Mesothelial cell of epicardium (in vitro differentiated cells): ENCODE measurements at regions not wholly inside any gene's neighbourhood (a gene's known extent, or its start where the extent isn't known, plus 50 kb on each side); places are given as distances from the start of the nearest gene placed in this dataset.

ENCODE experiments used
- DNase-seq, 2 experiments: peaks; one replicate each; pipeline ENCODE4 v3.0.0; 2021; ENCODE audit warnings: low spot score in 2 of 2; ENCODE audit not compliant: unreplicated experiment in 2 of 2
- H3K27ac Mint-ChIP-seq: 2 replicates; pipeline ENCODE4 v1.8.0; 2021; ENCODE audit warnings: mixed read lengths
- H3K27me3 Mint-ChIP-seq: 2 replicates; pipeline ENCODE4 v1.8.0; 2021; ENCODE audit warnings: low read depth, mixed read lengths
- H3K36me3 Mint-ChIP-seq: 2 replicates; pipeline ENCODE4 v1.8.0; 2021; ENCODE audit warnings: mixed read lengths
- H3K4me1 Mint-ChIP-seq: 2 replicates; pipeline ENCODE4 v1.8.0; 2021; ENCODE audit warnings: mixed read lengths
- H3K4me3 Mint-ChIP-seq: 2 replicates; pipeline ENCODE4 v1.8.0; 2021; ENCODE audit warnings: mild to moderate bottlenecking, moderate library complexity, mixed read lengths
- H3K9me3 Mint-ChIP-seq: 2 replicates; pipeline ENCODE4 v1.8.0; 2021; ENCODE audit warnings: mixed read lengths
- CTCF ChIP-seq: fragments of 200-600 bp; sonication (generic); IDR thresholded peaks from one replicate; pipeline ENCODE4 v1.5.0; 2021; ENCODE audit warnings: antibody characterized with exemption; ENCODE audit not compliant: unreplicated experiment

- H3K27me3 Mint-ChIP-seq, result no peaks in the 10 kb centered on the region
- DNase-seq, result no peak
- H3K4me1 Mint-ChIP-seq, result peaks cover 13% of the 10 kb centered on the region
- peak overlapping the region; percentile 45 for H3K27ac Mint-ChIP-seq
- TF ChIP-seq CTCF, result no peak
- H3K36me3 Mint-ChIP-seq, result no peaks in the 10 kb centered on the region
- H3K4me3 Mint-ChIP-seq, result no peak overlapping the region
- no peaks in the 10 kb centered on the region for H3K9me3 Mint-ChIP-seq
Measured at GRCh38 chr9:27766073-27766835, 193.0 kb upstream of the C9orf72 start.

- Mint-ChIP-seq H3K4me3 (no peak overlapping the region), H3K9me3 (no peaks in the 10 kb centered on the region), H3K4me1 (peaks cover 13% of the 10 kb centered on the region), H3K36me3 (no peaks in the 10 kb centered on the region), H3K27ac (no peak overlapping the region), H3K27me3 (no peaks in the 10 kb centered on the region)
- TF ChIP-seq CTCF, result no peak
- DNase-seq, result no peak
Measured at GRCh38 chr9:27768781-27769180, 195.5 kb upstream of the C9orf72 start.

GRCh38 chr9:27770541-27770940 is 197.3 kb upstream of the C9orf72 start:
- no peak for DNase-seq
- Mint-ChIP-seq H3K9me3 (no peaks in the 10 kb centered on the region), H3K4me1 (peaks cover 9% of the 10 kb centered on the region), H3K36me3 (no peaks in the 10 kb centered on the region), H3K4me3 (no peak overlapping the region), H3K27ac (no peak overlapping the region), H3K27me3 (no peaks in the 10 kb centered on the region)
- no peak for TF ChIP-seq CTCF

DNA sequence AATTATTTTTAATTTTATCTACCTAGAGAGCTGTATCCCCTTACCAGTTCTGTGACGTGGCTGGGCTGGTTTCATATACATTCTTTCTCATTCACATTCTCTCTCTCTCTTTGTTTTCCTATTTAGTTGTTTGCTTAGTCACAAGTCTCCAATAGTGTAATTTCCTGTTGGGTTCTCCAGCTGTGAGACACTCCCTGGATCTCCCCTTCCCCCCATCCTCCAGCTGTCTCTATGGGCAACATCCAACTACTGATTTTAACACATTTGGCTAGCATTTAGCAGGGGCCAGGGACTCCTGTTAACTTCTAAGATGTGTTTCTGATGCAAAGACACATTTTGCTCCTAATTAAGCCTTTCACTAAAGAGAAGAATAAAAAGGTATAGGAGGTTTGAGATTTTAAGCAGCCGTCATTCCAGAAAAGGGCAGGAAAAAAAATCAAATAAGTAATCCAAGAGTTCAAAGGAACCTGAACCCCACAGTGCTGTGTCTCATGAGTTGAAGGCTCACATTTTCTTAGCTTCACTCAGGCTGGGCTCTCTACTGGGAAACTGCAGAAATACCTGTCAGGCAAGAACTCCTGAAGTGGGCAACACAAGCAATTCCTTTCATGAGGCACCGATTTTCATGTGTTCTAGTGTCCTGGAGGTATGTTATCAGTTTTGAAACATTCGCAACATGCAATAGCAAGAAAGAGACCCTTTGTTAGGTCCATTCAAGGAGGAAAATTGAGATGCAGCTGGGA is 198.7 kb upstream of the C9orf72 start:
- no peak for DNase-seq
- H3K36me3 Mint-ChIP-seq, result no peaks in the 10 kb centered on the region
- H3K4me3 Mint-ChIP-seq, result no peak overlapping the region
- no peak overlapping the region for H3K27ac Mint-ChIP-seq
- TF ChIP-seq CTCF, result no peak
- no peaks in the 10 kb centered on the region for H3K4me1 Mint-ChIP-seq
- H3K9me3 Mint-ChIP-seq, result no peaks in the 10 kb centered on the region
- no peaks in the 10 kb centered on the region for H3K27me3 Mint-ChIP-seq

GRCh38 chr9:27784847-27785713 is 211.8 kb upstream of the C9orf72 start:
- TF ChIP-seq CTCF, result no peak
- H3K36me3 Mint-ChIP-seq, result no peaks in the 10 kb centered on the region
- H3K27me3 Mint-ChIP-seq, result no peaks in the 10 kb centered on the region
- no peak overlapping the region for H3K27ac Mint-ChIP-seq
- H3K9me3 Mint-ChIP-seq, result peaks cover 50% of the 10 kb centered on the region
- H3K4me1 Mint-ChIP-seq, result no peaks in the 10 kb centered on the region
- no peak overlapping the region for H3K4me3 Mint-ChIP-seq
- DNase-seq, result no peak
